ENCODE measurements at regions not wholly inside any gene's neighbourhood (a gene's known extent, or its start where the extent isn't known, plus 50 kb on each side); places are given as distances from the start of the nearest gene placed in this dataset.

DNA sequence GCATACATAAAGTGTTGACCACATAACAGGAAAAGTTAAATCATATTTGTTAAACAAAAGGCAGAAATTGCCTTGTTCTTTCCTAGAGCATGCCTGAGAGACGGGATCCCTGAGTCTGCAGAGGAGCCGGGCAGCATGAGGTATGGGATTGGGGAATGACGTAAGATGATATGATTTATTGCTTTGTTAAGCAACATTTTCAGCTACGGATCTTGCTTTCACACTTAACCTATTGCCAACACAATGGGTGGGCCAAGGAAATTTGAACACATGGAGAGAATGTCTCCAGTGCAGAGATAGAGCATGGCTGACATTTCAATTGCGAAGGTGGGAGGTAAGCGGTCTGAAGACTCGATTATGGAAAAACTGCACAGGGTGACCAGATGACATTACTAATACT lies 76.7 kb downstream of the EMX2 start:
- POLR2A ChIA-PET: no interaction called here
- H2AFZ ChIP-seq (ENCODE audit: low read length): no peak overlapping the region
- no peaks in the 10 kb centered on the region for H3K9me2 ChIP-seq (ENCODE audit: insufficient read depth, low read length)
- H3K4me1 ChIP-seq (ENCODE audit: insufficient read depth, low read length, poor library complexity, severe bottlenecking): no peaks in the 10 kb centered on the region
- intact Hi-C loops (cut with micrococcal nuclease; ENCODE audit: unreplicated experiment): no loop called here
- no peak overlapping the region for H3K4me2 ChIP-seq (ENCODE audit: low read length)
- no peaks in the 10 kb centered on the region for H3K79me2 ChIP-seq (ENCODE audit: insufficient read depth, low read depth, low read length)
- no peak for DNase-seq (ENCODE audit: low spot score)
- no peaks in the 10 kb centered on the region for H3K36me3 ChIP-seq (ENCODE audit: insufficient read depth, low read length)
- TF ChIP-seq CTCF (conservative IDR thresholded peaks at IDR 0.05; ENCODE audit: low read length): no peak
- no peak for TF ChIP-seq EZH2phosphoT487 (IDR thresholded peaks at IDR 0.05; ENCODE audit: borderline replicate concordance, low read depth, low read length)
- no peaks in the 10 kb centered on the region for H4K20me1 ChIP-seq (ENCODE audit: insufficient read depth, low read length)
- H3K9me3 ChIP-seq (ENCODE audit: low read length): no peaks in the 10 kb centered on the region
- no peak overlapping the region for H3K4me3 ChIP-seq (ENCODE audit: low read depth, low read length, poor library complexity, severe bottlenecking)
- no peak overlapping the region for H3K27ac ChIP-seq (ENCODE audit: low read depth, low read length, poor library complexity, severe bottlenecking)
- BruUV-seq (replicated peaks): no TSS peak
- CTCF ChIA-PET (ENCODE audit: unreplicated experiment): no interaction called here

GRCh38 chr10:117619707-117620405 lies 77.3 kb downstream of the EMX2 start:
- BruUV-seq (replicated peaks): no TSS peak
- CTCF ChIA-PET (ENCODE audit: unreplicated experiment): no interaction called here
- H3K4me3 ChIP-seq (ENCODE audit: low read depth, low read length, poor library complexity, severe bottlenecking): no peak overlapping the region
- H3K4me1 ChIP-seq (ENCODE audit: insufficient read depth, low read length, poor library complexity, severe bottlenecking): no peaks in the 10 kb centered on the region
- no peak overlapping the region for H2AFZ ChIP-seq (ENCODE audit: low read length)
- POLR2A ChIA-PET: no interaction called here
- no peak for TF ChIP-seq EZH2phosphoT487 (IDR thresholded peaks at IDR 0.05; ENCODE audit: borderline replicate concordance, low read depth, low read length)
- no peak for TF ChIP-seq CTCF (conservative IDR thresholded peaks at IDR 0.05; ENCODE audit: low read length)
- intact Hi-C loops (cut with micrococcal nuclease; ENCODE audit: unreplicated experiment): no loop called here
- H3K27ac ChIP-seq (ENCODE audit: low read depth, low read length, poor library complexity, severe bottlenecking): no peak overlapping the region
- no peak overlapping the region for H3K4me2 ChIP-seq (ENCODE audit: low read length)
- no peaks in the 10 kb centered on the region for H3K9me2 ChIP-seq (ENCODE audit: insufficient read depth, low read length)
- DNase-seq (ENCODE audit: low spot score): no peak
- no peaks in the 10 kb centered on the region for H3K79me2 ChIP-seq (ENCODE audit: insufficient read depth, low read depth, low read length)
- no peaks in the 10 kb centered on the region for H3K36me3 ChIP-seq (ENCODE audit: insufficient read depth, low read length)
- H3K9me3 ChIP-seq (ENCODE audit: low read length): no peaks in the 10 kb centered on the region
- no peaks in the 10 kb centered on the region for H4K20me1 ChIP-seq (ENCODE audit: insufficient read depth, low read length)

GRCh38 chr10:117621196-117621595 lies 78.7 kb downstream of the EMX2 start:
- Histone ChIP-seq H3K4me3 (ENCODE audit: low read depth, low read length, poor library complexity, severe bottlenecking) (no peak overlapping the region), H3K4me1 (ENCODE audit: insufficient read depth, low read length, poor library complexity, severe bottlenecking) (no peaks in the 10 kb centered on the region), H4K20me1 (ENCODE audit: insufficient read depth, low read length) (no peaks in the 10 kb centered on the region), H2AFZ (ENCODE audit: low read length) (no peak overlapping the region), H3K79me2 (ENCODE audit: insufficient read depth, low read depth, low read length) (no peaks in the 10 kb centered on the region), H3K4me2 (ENCODE audit: low read length) (no peak overlapping the region), H3K27ac (ENCODE audit: low read depth, low read length, poor library complexity, severe bottlenecking) (no peak overlapping the region), H3K9me2 (ENCODE audit: insufficient read depth, low read length) (no peaks in the 10 kb centered on the region), H3K36me3 (ENCODE audit: insufficient read depth, low read length) (no peaks in the 10 kb centered on the region), H3K9me3 (ENCODE audit: low read length) (no peaks in the 10 kb centered on the region)
- CTCF ChIA-PET (ENCODE audit: unreplicated experiment): no interaction called here
- intact Hi-C loops (cut with micrococcal nuclease; ENCODE audit: unreplicated experiment): no loop called here
- no TSS peak for BruUV-seq (replicated peaks)
- POLR2A ChIA-PET: no interaction called here
- no peak for DNase-seq (ENCODE audit: low spot score)
- TF ChIP-seq CTCF (conservative IDR thresholded peaks at IDR 0.05; ENCODE audit: low read length): no peak
- no peak for TF ChIP-seq EZH2phosphoT487 (IDR thresholded peaks at IDR 0.05; ENCODE audit: borderline replicate concordance, low read depth, low read length)
